HG03095 (cell line): ENCODE measurements at regions not wholly inside any gene's neighbourhood (a gene's known extent, or its start where the extent isn't known, plus 50 kb on each side); places are given as distances from the start of the nearest gene placed in this dataset.

Experiments used
- ATAC-seq: cut with Tn5 transposase; IDR thresholded peaks from one replicate; pipeline ENCODE4 v1.9.1; 2021; ENCODE audit warnings: moderate library complexity; ENCODE audit not compliant: unreplicated experiment

DNA sequence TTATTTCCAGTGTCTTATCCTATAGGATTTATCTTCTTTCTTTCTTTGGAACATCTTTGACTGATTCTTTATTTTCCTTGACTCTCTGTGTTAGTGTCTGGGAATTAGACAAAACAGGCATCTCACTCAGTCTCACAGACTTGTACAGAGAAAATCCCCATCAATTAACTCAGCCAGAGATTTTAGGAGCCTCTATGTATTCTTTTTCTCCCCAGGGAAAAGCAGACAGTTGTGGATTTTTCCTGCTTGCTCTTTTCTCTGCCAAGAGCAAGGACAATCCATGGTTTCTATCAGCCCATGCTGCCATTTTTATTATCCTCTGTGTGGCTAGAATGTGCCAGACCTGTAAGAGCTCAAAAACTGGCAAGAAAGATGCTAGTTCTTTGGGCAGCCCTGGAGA is 595.1 kb downstream of the SNAPC1 start:
- no peak for ATAC-seq

DNA sequence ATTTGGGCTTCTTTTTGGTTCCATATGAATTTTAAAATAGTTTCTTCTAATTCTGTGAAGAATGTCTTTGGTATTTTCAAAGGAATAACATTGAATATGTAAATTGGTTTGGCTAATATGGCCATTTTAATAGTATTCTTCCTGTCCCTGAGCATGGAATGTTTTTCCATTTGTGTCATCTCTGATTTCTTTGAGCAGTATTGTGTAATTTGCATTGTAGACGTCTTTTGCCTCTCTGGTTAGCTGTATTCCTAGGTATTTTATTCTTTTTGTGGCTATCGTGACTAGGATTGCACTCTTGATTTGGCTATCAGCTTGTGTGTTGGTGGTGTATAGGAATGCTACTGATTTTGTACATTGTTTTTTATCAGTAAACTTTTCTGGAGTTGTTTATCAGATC is 601.9 kb downstream of the SNAPC1 start:
- ATAC-seq = no peak

DNA sequence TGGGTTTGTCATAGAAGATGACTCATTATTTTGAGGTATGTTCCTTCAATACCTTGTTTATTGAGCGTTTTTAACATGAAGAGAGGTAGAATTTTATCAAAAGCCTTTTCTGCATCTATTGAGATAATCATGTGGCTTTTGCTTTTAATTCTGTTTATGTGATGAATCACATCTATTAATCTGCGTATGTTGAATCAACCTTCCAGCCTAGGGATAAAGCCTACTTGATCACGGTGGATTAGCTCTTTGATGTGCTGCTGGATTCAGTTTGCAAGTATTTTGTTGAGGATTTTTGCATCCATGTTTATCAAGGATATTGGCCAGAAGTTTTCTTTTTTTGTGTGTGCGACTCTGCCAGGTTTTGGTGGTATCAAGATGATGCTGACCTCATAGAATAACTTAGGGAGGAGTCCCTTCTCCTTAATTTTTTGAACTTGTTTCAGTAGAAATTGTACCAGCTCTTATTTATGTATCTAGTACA is 602.6 kb downstream of the SNAPC1 start:
- ATAC-seq = no peak

DNA sequence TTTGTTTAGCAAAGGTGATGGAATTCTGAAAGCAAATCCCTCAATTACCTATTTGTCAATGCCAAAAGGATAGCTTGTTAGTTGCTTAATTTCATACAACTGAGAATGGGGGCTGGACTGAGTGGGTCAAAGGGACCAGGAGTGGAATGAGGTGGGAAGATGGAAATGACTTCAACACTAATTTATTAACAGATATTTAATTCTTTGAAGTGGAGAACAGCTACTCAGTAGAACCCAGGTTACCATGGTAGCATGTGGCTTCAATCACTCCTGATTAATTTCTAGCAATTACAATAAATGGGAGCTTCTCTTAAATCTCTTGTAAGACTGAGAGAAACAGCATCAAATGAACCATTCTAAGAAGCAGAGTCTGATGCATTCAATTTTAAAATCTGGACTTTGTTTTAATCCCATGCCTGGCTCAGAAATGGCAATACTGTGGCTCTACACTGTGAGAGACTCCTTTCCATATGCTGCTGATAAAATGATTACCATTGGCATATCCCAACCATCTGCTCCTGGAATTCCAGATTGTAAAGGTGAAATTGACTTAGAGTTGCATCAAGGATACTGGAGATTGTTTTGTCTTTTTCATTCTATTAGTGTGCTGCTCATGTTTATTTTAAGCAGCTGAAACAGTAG is 607.8 kb downstream of the SNAPC1 start:
- no peak for ATAC-seq

DNA sequence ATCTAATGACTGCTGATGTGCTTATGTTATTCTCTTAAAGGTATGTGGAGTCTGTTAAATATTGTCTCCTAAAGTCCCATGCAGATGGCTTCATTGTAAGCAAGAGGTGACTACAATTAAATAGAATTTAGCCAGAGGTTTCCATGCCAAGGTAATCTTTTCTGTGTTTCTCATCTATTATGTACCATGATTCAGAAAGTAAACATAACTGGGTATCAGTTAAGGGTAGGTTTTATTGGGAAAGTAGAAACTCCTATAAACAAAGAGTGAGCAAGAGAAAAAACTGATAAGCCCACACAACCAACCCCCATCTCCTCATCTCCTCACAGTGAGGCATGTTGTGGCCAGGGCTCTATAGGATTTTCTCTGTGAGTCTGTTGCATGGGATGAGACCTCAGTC is 611.7 kb downstream of the SNAPC1 start:
- ATAC-seq = no peak

DNA sequence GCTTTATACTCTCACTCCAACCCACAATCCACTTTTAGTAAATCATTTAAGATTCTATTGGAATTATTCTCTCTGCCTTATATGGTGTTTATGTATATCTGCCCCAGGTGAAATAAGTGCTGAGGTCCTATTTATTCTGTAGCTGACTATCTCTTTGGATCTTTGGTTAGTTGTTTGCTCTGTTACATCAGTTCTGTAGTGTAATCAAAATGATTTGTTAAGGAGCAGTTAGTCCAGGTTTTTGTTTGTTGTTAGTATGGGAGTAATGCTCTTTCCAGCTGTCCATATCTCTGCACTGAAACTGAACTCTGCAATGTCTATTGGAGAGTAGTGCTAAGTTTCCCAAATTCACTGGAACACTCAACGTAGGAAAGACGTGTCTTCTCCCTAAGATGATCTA is 615.8 kb downstream of the SNAPC1 start:
- ATAC-seq = no peak

DNA sequence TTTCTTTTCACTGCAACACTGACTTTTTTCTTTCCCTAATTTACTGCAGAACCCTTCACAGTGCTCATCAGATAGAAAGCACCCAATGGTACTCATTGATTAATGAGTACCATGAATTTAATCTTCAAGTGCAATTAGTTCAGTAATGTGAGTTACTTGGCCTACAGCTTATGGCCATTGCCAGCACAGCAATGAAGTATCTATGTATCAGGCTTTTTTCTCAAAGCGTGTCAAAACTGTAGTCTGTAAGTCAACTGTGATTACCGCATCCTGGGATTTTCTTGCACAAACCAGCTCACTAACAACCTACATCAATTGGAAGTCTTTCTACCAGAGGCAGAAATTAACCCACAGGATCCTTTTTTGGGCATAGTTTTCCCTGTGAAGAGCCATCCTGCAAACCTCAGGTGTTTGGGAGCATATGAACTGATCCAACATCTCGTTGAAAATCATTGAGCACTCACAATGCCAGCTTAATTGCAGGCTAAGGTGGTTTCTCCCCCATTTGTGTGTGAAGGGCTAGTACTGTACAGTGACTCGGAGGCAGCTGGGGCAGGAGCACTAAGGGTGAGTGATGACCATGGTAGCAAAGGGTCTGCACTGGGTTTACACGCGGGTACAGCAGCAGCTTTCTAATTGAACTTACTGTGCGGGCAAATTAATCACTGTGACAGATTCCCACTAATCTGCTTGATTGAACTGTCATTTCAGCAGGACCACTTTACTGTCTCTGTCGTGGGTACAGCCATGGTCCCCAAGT is 619.3 kb downstream of the SNAPC1 start:
- ATAC-seq = no peak

DNA sequence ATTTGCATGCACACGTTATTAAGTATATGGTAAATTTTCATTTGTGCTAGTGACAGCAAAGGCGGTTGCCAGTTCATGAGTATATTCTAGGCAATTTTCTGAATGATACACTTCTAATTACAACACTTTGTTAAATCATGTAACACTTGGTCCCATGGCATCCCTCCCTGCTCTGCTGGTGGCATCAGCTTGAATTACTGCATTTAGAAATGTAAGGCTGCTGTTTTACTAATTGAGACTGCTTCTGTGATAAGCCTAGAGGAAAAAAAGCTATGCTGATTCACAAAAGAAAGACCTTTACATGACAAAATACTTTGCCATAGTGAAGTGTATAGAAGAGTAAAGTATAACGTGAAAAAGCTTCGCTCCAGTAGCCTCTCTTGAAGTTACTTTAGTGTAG is 636.1 kb downstream of the KCNH5 start:
- ATAC-seq = no peak

DNA sequence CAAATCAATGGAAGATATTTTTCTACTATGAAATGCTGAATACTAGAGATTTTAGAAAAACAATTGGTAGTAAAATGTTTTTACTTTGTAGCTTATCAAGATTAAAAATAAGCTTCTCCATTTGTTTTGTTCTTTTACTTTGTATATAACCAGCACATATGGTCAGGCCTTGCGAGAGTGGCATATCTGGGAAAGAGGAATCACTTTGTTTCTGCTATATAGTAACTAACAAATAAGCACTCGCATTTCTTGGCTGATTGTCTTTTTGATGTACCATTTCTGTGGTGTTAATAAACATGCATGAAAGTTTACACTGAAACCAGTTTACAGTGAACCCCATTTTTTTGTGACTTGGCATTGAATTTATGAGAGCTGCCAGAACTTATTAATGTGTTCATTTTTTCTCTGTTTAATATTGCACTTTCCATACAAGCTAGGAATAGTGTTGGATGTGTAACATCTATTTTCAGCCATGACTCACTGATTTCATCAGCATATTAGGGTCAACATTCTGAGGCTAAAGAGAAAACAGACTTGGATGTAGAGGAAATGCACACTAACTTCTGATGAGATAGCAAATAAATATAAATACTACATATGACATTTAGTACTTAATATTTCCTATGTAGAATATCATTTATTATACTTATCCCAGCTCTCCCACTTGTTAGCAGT is 635.5 kb downstream of the KCNH5 start:
- no peak for ATAC-seq

DNA sequence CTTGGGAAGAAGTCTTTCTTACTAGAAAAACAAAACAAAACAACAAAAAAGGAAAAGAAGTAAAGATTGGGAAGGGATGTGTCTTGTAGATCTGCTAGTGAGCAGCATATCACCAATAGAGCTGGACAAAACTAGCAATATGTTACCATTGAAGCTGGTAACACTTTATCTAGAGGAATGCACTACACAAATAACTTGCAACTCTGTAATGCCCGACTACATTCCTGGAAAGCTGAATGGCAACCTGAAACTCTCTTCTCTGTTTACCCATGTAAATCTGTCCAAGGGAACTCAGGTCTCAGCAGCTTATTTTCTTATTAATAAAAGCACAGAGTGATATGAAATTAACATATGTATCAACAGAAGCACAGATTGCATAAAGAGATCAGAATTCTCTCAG is 624.4 kb downstream of the KCNH5 start:
- ATAC-seq = no peak

DNA sequence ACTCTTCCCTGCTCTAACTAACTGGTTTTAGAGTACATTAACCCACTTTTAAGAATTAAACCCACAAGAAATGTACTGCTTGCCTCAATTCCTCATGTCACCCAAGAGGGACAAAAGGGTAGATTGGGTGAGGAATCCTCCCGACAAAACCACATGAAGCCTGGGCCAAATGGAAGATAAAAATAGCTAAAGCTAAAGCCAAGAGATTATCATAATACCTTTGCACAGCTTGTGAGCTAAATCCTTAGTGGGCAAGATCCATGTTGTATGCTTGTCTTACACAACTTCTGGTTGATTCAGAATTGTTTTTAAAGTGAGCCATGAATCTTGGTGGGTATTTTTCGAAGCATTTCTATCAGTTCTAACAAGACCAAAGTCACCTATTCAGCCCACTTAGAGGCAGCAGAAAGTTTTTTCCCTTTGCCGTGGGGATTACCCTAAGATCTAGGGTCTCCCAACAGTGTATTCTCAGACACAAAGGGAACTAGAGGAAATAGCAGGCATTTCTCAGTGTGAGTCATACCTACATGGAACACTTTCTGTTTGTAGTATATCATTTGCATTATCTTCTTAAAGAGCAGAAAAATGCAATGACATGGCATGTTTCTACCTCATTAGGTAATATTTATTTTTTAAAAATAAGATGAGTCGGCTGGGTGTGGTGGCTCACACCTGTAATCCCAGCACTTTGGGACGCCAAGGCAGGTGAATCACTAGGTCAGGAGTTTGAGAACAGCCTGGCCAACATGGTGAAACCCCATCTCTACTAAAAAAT is 616.6 kb downstream of the KCNH5 start:
- no peak for ATAC-seq

DNA sequence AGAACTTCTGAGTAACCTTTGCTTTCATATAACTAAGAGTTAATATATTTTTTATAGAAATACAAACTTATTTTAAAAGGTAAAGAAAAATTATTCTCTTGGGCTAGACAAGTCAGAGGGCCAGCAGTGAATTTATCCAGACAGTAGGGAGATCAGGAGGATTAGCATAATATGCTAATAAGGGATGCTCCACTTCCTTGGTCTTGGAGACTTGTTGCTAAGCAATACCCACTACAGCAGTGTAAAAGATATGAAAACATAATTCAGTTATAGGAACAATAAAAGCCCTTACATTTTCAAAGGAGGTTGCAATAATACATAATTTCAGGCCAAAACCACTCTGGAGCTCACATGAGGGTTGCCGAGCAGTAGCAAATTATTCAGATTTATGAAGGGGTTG is 615.6 kb downstream of the KCNH5 start:
- ATAC-seq = no peak

DNA sequence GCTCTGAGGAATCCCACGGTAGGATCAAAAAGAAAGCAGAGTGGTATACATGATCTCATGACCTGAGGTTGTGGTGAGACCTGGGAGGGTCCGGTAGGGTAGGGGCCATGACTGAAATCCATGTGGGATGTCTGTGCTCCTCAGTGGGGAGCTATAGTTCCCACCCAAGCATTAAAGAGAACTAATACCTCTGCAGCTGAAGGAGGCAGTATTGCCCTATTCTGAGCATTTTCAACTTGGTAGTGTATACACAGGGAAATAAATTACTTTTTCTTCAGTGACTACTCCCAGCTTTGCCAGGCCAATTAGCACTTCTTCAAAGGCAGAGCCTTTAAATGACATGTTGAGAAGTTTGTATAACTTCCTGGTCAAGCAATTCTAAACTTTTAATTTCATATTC is 613.8 kb downstream of the KCNH5 start:
- ATAC-seq = no peak

DNA sequence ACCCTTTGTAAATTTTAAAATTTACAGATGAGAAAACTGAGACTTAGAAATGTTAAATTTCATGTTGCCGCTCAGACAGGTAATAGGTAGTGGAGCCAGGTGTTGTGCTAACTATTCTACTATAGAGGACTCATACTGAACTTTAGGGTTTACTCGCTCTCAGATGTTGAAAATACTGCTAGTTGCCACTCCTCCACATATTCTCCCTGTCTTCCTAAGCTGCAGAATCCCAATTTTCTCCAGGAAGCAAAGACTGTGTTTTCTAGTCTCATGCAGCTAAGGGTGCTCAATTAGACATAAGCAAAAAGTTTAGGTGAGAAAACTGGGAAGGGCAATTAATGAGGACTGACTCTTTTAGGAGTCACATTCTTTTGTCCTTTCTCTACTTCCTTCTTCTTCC is 612.3 kb downstream of the KCNH5 start:
- no peak for ATAC-seq

DNA sequence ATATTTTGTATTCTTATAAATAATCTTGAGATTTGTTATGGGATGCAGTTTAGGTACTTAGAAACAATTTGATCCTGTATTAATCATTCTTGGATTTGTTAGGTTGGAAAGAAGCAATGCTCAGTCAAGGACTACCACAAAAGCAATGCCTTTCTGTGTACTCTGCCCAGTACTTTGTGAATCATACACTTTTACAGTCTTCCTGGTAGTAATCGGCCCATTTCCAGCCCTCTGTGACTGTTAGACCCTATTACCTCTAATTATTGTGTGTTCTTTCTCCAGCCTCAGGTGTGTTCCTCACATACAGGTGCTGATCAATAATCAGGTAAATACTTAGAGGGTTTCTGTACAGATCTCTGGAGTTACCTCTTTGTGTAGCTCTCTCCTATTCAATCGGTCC is 609.0 kb downstream of the KCNH5 start:
- ATAC-seq = no peak

DNA sequence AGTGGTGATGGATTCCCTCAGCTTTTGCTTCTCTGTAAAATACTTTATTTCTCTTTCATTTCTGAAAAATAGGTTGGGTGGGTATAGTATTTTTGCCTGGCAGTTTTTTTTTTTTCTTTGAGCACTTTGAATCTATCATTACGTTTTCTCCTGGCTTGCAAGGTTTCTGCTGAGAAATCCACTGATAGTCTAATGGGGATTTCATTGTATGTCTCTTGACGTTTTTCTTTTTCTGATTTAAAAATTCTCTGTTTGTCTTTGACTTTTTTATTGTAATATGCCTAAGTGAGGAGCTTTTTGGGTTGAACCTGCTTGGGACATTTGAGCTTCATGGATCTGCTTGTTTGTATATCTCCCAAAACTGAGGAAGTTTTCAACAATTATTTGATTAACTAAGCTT is 606.0 kb downstream of the KCNH5 start:
- no peak for ATAC-seq

DNA sequence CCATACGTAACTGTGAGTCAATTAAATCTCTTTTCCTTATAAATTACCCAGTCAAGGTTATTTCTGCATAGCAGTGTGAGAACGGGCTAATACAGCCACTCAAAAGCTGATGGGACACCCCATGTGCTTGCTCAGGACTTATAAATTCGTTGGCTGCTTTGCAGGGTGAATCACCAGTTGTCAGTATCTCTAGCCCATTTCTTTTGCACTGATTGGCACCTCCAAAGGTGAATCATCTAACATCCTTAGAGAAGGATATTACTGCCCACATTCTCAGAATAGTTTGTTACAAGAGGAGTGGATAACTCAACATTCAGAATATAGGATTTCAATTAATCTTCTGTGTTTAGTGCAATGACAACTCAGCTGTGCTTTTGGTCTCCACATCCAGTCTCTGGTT is 601.5 kb downstream of the KCNH5 start:
- no peak for ATAC-seq

DNA sequence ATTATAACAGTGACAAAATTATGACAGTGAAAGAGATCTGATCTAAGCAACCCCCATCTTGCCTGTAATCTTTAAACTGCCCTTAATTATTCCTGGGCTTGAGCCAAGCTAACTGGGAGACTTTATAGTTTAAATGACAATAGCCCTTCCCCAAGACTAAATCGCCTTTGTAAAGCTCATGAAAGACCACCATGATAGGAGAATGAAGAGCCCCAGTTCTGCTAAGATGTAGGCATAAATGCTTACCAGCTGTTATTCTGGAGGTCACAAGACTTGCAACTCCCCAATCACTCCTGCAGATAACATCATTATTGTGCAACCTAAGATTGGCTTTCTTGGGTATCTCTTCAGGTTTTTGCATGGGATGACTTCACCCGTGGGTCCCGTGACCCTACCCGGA is 599.7 kb downstream of the KCNH5 start:
- ATAC-seq = no peak

DNA sequence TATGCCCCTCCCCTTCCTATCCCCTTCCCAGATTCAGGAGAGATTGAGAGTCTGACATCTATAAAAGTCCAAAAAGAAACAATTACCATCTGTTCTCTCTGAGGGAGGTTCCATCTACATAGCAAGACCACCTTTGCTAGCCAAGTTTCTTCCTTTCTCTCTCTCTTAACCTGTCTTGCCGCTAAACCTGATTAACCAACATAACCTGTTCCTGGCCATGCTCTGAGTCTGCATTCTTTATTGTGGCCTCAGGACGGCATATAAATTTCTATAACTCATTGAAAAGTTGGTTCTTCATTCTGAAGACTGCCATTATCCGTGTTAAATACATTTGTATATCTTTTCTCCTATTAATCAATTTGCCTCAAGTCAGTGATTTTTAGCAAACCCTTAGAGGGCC is 594.0 kb downstream of the KCNH5 start:
- ATAC-seq = no peak

DNA sequence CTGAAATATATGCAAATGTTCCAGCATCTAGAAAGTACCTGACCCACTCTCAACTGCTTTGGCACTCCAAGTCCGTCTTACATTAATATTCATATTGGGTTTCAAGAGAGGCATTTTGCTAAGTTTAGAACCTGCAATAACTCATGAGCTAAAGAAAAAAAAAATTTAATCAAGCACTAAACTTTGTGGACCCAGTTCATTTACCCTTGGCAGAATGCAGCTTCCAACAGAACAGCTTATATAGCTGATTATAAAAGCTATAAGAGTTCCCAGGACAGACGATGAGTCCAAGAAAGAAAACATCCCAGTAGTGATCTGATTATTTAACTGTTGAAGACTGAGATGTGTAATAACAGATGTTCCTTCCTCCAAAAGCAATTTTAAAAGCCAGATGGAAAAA is 592.0 kb downstream of the KCNH5 start:
- ATAC-seq = no peak

DNA sequence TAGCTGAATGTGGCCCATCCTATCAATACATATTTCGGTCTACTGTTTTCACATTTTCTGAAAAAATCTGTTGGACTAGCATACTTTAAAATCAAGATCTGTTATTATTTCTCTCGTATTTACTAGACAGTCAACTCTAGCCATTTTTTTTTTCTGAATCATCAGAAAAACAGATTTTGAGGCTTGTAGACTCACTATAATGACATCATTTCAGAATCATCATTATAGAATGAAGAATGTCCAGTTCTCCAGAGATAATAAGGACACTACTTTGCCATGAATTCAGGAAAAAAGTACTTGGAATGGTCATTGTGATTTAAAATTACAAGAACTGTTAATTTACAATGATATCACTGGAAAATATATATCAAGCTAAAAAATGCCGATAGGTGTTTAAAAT is 589.8 kb downstream of the KCNH5 start:
- ATAC-seq = no peak
